KMS-11 (cell line): ENCODE measurements at regions not wholly inside any gene's neighbourhood (a gene's known extent, or its start where the extent isn't known, plus 50 kb on each side); places are given as distances from the start of the nearest gene placed in this dataset.

Experiments
- H2AFZ ChIP-seq: fragments of 200-600 bp; sonication (generic); 2 replicates; pipeline ENCODE4 v1.6.1; 2016; ENCODE audit warnings: antibody characterized with exemption, mixed run types, low read depth
- H3K27ac ChIP-seq: fragments of 200-600 bp; sonication (generic); 2 replicates; pipeline ENCODE4 v1.6.1; 2016; ENCODE audit warnings: mild to moderate bottlenecking, mixed run types
- H3K27me3 ChIP-seq: fragments of 200-600 bp; sonication (generic); 2 replicates; pipeline ENCODE4 v1.6.1; 2017; ENCODE audit warnings: mild to moderate bottlenecking, low read depth, mixed run types, moderate library complexity; ENCODE audit not compliant: insufficient read depth
- H3K36me3 ChIP-seq: fragments of 200-600 bp; sonication (generic); 2 replicates; pipeline ENCODE4 v1.6.1; 2017; ENCODE audit warnings: mild to moderate bottlenecking, mixed run types; ENCODE audit not compliant: insufficient read depth
- H3K4me1 ChIP-seq: fragments of 200-600 bp; sonication (generic); 2 replicates; pipeline ENCODE4 v1.6.1; 2016; ENCODE audit warnings: mild to moderate bottlenecking, low read depth, mixed run types; ENCODE audit not compliant: poor library complexity, severe bottlenecking
- H3K4me2 ChIP-seq: fragments of 200-600 bp; sonication (generic); 2 replicates; pipeline ENCODE4 v1.7.0; 2016; ENCODE audit warnings: mild to moderate bottlenecking, mixed run types
- H3K4me3 ChIP-seq: fragments of 200-600 bp; sonication (generic); IDR thresholded peaks from 2 replicates; pipeline ENCODE4 v1.6.1; 2017; ENCODE audit warnings: low read depth, low read length, mixed read lengths; ENCODE audit not compliant: insufficient read depth
- H3K79me2 ChIP-seq: fragments of 200-600 bp; sonication (generic); 2 replicates; pipeline ENCODE4 v1.6.1; 2016; ENCODE audit warnings: low read depth, mixed run types; ENCODE audit not compliant: insufficient read depth
- H3K9ac ChIP-seq: fragments of 200-600 bp; sonication (generic); 2 replicates; pipeline ENCODE4 v1.6.1; 2016; ENCODE audit warnings: mild to moderate bottlenecking, mixed run types
- H4K20me1 ChIP-seq: fragments of 200-600 bp; sonication (generic); 2 replicates; pipeline ENCODE4 v1.6.1; 2016; ENCODE audit warnings: mild to moderate bottlenecking, mixed run types; ENCODE audit not compliant: insufficient read depth
- CTCF ChIP-seq: fragments of 200-600 bp; sonication (generic); conservative IDR thresholded peaks from 2 replicates; pipeline ENCODE4 v1.6.1; 2017; ENCODE audit warnings: low read depth, mild to moderate bottlenecking, antibody characterized with exemption, low read length, moderate library complexity, mixed read lengths

DNA sequence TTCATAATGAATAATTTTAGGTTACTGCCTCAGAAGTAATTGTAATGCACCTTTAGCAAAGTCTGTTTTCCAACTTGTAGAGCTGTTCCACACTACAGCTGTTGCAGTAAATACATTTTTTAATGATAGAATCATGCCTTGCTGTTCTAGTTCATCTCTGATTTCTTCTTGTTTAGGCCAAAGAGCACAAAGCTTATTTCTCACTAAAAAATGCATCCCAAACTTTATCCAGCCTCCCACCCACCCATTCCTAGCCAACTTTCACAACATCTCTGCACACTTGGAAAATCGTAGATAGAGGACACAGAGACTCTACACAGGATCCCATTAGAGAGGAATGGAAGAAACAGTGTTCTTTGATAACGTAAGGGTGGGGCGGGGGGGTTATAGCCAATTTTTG is 252.2 kb upstream of the DYNLRB2 start:
- H3K4me3 ChIP-seq: no peak overlapping the region
- no peaks in the 10 kb centered on the region for H3K27me3 ChIP-seq
- no peak overlapping the region for H3K27ac ChIP-seq
- H3K4me1 ChIP-seq: no peaks in the 10 kb centered on the region
- no peaks in the 10 kb centered on the region for H3K79me2 ChIP-seq
- H2AFZ ChIP-seq: no peak overlapping the region
- TF ChIP-seq CTCF: no peak
- no peaks in the 10 kb centered on the region for H4K20me1 ChIP-seq
- no peak overlapping the region for H3K9ac ChIP-seq
- no peak overlapping the region for H3K4me2 ChIP-seq
- H3K36me3 ChIP-seq: no peaks in the 10 kb centered on the region

- no peak overlapping the region for H3K27ac ChIP-seq
- H3K4me3 ChIP-seq: no peak overlapping the region
- no peak overlapping the region for H3K4me2 ChIP-seq
- H2AFZ ChIP-seq: no peak overlapping the region
- TF ChIP-seq CTCF: no peak
- no peaks in the 10 kb centered on the region for H3K79me2 ChIP-seq
- H3K4me1 ChIP-seq: no peaks in the 10 kb centered on the region
- no peaks in the 10 kb centered on the region for H3K36me3 ChIP-seq
- no peak overlapping the region for H3K9ac ChIP-seq
- no peaks in the 10 kb centered on the region for H3K27me3 ChIP-seq
- no peaks in the 10 kb centered on the region for H4K20me1 ChIP-seq
These were observed 253.1 kb upstream of the DYNLRB2 start for GRCh38 chr16:80287674-80288073.

DNA sequence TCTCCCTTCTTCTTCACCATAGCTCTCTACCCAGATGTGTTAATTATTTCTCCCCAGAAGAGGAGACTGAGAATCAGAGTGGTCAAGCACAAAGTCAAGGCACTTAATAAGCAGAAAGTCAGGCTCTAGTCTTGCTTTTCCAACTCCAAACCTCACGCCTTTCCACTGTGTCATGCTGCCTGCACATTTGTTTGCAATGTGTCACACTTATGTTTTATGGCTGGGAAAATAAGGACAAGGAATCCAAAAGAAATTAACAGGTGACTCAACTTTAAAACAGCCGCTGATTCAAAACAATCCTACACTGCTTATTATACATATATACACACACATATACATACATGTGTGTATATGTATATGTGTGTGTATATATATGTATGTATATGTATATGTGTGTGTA is 255.7 kb upstream of the DYNLRB2 start:
- no peak overlapping the region for H2AFZ ChIP-seq
- H3K4me1 ChIP-seq: no peaks in the 10 kb centered on the region
- H3K4me3 ChIP-seq: no peak overlapping the region
- H3K36me3 ChIP-seq: no peaks in the 10 kb centered on the region
- H3K79me2 ChIP-seq: no peaks in the 10 kb centered on the region
- H3K27ac ChIP-seq: no peak overlapping the region
- no peaks in the 10 kb centered on the region for H4K20me1 ChIP-seq
- no peak overlapping the region for H3K4me2 ChIP-seq
- no peaks in the 10 kb centered on the region for H3K27me3 ChIP-seq
- H3K9ac ChIP-seq: no peak overlapping the region
- no peak for TF ChIP-seq CTCF

DNA sequence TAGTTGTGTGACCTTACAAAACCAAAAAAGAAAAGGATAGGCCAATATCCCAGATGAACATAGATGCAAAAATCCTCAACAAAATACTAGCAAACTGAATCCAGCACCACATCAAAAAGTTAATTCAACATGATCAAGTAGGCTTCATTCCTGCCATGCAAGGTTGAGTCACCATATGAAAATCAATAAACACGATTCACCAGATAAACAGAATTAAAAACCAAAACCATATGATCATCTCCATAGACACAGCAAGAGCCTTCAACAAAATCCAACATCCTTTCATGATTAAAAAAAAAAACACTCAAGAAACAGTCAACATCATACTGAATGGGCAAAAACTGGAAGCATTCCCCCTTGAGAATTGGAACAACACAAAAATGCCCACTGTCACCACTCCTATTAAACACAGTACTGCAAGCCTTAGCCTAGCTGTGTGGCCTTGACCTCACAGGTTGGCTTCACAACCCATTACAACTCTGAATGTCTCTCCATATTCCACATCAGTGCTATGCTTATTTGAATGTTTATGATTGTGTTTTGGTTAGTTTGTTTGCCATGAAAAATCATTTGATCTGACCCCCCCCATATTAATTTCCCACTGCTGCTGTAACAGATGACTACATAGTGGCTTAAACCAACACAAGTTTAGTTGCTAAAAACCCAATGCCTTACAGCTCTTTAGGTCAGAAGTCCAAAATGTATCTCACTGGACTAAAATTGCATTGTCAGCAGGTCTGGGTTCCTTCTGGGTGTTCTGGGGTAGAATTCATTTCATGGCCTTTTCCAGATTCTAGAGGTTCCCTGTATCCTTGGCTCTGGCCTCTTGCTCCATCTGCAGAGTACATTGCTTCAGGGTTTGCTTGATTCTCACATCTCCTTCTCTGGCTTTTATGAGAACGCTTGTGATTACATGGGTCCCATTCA is 257.1 kb upstream of the DYNLRB2 start:
- Histone ChIP-seq H3K27ac (no peak overlapping the region), H3K4me2 (no peak overlapping the region), H3K36me3 (no peaks in the 10 kb centered on the region), H4K20me1 (no peaks in the 10 kb centered on the region), H3K9ac (no peak overlapping the region), H3K27me3 (no peaks in the 10 kb centered on the region), H3K4me1 (no peaks in the 10 kb centered on the region), H2AFZ (no peak overlapping the region), H3K79me2 (no peaks in the 10 kb centered on the region), H3K4me3 (no peak overlapping the region)
- no peak for TF ChIP-seq CTCF
